Fibroblast of lung (primary cell): ENCODE measurements at regions not wholly inside any gene's neighbourhood (a gene's known extent, or its start where the extent isn't known, plus 50 kb on each side); places are given as distances from the start of the nearest gene placed in this dataset.

ENCODE experiments used
- CTCF ChIP-seq, 2 donors: IDR thresholded peaks in 1 of 2; conservative IDR thresholded peaks in 1 of 2; 1 replicate in 1 of 2; 2 replicates in 1 of 2; pipeline ENCODE4 v1.5.1; 2011 to 2012; ENCODE audit warnings: low read length in 2 of 2, control low read depth in 1 of 2, inconsistent platforms in 1 of 2, low read depth in 1 of 2, mild to moderate bottlenecking in 1 of 2
- EZH2 ChIP-seq: IDR thresholded peaks from 2 replicates; pipeline ENCODE4 v1.5.1; 2012; ENCODE audit warnings: low read length, control low read depth, mild to moderate bottlenecking; ENCODE audit errors: missing control alignments

GRCh38 chr2:151048331-151049054 lies 213.2 kb downstream of the RBM43 start:
- no peak for TF ChIP-seq CTCF (conservative IDR thresholded peaks at IDR 0.05 in 1 of 2, IDR thresholded peaks at IDR 0.05 in 1 of 2; ENCODE audit: low read depth in 1 of 2, low read length in 2 of 2)
- no peak for TF ChIP-seq EZH2
